ENCODE measurements at regions not wholly inside any gene's neighbourhood (a gene's known extent, or its start where the extent isn't known, plus 50 kb on each side); places are given as distances from the start of the nearest gene placed in this dataset.

DNA sequence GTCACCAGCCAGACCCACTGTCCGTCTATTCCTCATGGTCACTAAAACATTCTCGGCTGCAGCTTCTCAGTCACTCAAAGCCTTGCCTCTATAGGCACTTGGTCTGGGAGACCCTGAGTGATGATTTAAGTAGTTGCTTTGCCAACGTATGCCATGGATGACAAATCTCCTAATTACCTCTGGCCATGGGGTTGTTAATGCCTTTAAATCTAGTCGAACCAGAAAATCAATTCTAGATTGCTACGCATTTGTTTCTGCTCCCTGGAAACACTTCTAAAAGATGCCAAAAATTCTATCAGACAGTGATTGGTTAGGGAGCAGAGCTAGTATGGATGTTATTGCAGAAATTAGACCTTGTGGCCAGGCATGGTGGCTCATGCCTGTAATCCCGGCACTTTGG is 57.0 kb upstream of the RTL6 start:
- TF ChIP-seq, protein P1, sequence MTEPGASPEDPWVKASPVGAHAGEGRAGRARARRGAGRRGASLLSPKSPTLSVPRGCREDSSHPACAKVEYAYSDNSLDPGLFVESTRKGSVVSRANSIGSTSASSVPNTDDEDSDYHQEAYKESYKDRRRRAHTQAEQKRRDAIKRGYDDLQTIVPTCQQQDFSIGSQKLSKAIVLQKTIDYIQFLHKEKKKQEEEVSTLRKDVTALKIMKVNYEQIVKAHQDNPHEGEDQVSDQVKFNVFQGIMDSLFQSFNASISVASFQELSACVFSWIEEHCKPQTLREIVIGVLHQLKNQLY (CRISPR knock-in tag; IDR thresholded peaks at IDR 0.05) = no peak
- TF ChIP-seq, protein P2, sequence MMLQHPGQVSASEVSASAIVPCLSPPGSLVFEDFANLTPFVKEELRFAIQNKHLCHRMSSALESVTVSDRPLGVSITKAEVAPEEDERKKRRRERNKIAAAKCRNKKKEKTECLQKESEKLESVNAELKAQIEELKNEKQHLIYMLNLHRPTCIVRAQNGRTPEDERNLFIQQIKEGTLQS (CRISPR knock-in tag; conservative IDR thresholded peaks at IDR 0.05) = no peak
- TF ChIP-seq, protein P3, sequence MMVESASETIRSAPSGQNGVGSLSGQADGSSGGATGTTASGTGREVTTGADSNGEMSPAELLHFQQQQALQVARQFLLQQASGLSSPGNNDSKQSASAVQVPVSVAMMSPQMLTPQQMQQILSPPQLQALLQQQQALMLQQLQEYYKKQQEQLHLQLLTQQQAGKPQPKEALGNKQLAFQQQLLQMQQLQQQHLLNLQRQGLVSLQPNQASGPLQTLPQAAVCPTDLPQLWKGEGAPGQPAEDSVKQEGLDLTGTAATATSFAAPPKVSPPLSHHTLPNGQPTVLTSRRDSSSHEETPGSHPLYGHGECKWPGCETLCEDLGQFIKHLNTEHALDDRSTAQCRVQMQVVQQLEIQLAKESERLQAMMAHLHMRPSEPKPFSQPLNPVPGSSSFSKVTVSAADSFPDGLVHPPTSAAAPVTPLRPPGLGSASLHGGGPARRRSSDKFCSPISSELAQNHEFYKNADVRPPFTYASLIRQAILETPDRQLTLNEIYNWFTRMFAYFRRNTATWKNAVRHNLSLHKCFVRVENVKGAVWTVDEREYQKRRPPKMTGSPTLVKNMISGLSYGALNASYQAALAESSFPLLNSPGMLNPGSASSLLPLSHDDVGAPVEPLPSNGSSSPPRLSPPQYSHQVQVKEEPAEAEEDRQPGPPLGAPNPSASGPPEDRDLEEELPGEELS (CRISPR knock-in tag; IDR thresholded peaks at IDR 0.05) = no peak
- TF ChIP-seq, protein P4, sequence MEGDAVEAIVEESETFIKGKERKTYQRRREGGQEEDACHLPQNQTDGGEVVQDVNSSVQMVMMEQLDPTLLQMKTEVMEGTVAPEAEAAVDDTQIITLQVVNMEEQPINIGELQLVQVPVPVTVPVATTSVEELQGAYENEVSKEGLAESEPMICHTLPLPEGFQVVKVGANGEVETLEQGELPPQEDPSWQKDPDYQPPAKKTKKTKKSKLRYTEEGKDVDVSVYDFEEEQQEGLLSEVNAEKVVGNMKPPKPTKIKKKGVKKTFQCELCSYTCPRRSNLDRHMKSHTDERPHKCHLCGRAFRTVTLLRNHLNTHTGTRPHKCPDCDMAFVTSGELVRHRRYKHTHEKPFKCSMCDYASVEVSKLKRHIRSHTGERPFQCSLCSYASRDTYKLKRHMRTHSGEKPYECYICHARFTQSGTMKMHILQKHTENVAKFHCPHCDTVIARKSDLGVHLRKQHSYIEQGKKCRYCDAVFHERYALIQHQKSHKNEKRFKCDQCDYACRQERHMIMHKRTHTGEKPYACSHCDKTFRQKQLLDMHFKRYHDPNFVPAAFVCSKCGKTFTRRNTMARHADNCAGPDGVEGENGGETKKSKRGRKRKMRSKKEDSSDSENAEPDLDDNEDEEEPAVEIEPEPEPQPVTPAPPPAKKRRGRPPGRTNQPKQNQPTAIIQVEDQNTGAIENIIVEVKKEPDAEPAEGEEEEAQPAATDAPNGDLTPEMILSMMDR (IDR thresholded peaks at IDR 0.05) = no peak
- TF ChIP-seq, protein P5, sequence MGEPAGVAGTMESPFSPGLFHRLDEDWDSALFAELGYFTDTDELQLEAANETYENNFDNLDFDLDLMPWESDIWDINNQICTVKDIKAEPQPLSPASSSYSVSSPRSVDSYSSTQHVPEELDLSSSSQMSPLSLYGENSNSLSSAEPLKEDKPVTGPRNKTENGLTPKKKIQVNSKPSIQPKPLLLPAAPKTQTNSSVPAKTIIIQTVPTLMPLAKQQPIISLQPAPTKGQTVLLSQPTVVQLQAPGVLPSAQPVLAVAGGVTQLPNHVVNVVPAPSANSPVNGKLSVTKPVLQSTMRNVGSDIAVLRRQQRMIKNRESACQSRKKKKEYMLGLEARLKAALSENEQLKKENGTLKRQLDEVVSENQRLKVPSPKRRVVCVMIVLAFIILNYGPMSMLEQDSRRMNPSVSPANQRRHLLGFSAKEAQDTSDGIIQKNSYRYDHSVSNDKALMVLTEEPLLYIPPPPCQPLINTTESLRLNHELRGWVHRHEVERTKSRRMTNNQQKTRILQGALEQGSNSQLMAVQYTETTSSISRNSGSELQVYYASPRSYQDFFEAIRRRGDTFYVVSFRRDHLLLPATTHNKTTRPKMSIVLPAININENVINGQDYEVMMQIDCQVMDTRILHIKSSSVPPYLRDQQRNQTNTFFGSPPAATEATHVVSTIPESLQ (CRISPR knock-in tag; IDR thresholded peaks at IDR 0.05) = no peak
- TF ChIP-seq, protein P6, sequence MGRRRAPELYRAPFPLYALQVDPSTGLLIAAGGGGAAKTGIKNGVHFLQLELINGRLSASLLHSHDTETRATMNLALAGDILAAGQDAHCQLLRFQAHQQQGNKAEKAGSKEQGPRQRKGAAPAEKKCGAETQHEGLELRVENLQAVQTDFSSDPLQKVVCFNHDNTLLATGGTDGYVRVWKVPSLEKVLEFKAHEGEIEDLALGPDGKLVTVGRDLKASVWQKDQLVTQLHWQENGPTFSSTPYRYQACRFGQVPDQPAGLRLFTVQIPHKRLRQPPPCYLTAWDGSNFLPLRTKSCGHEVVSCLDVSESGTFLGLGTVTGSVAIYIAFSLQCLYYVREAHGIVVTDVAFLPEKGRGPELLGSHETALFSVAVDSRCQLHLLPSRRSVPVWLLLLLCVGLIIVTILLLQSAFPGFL (CRISPR knock-in tag; IDR thresholded peaks at IDR 0.05; ENCODE audit: borderline replicate concordance) = no peak
- TF ChIP-seq, protein P7, sequence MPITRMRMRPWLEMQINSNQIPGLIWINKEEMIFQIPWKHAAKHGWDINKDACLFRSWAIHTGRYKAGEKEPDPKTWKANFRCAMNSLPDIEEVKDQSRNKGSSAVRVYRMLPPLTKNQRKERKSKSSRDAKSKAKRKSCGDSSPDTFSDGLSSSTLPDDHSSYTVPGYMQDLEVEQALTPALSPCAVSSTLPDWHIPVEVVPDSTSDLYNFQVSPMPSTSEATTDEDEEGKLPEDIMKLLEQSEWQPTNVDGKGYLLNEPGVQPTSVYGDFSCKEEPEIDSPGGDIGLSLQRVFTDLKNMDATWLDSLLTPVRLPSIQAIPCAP (CRISPR knock-in tag; IDR thresholded peaks at IDR 0.05) = no peak
- no peak for TF ChIP-seq NFE2L1 (CRISPR knock-in tag; IDR thresholded peaks at IDR 0.05)
- TF ChIP-seq, protein P8, sequence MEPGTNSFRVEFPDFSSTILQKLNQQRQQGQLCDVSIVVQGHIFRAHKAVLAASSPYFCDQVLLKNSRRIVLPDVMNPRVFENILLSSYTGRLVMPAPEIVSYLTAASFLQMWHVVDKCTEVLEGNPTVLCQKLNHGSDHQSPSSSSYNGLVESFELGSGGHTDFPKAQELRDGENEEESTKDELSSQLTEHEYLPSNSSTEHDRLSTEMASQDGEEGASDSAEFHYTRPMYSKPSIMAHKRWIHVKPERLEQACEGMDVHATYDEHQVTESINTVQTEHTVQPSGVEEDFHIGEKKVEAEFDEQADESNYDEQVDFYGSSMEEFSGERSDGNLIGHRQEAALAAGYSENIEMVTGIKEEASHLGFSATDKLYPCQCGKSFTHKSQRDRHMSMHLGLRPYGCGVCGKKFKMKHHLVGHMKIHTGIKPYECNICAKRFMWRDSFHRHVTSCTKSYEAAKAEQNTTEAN (CRISPR knock-in tag; IDR thresholded peaks at IDR 0.05) = no peak
- no peak for TF ChIP-seq SMAD3 (CRISPR knock-in tag; IDR thresholded peaks at IDR 0.05; ENCODE audit: borderline replicate concordance)
- no peak for TF ChIP-seq CBFB (CRISPR knock-in tag; IDR thresholded peaks at IDR 0.05; ENCODE audit: low read depth)
- no peak for TF ChIP-seq ZNF138 (CRISPR knock-in tag; conservative IDR thresholded peaks at IDR 0.05)

All from WTC11 (cell line).